CD8-positive, alpha-beta memory T cell (primary cell): ENCODE measurements at regions not wholly inside any gene's neighbourhood (a gene's known extent, or its start where the extent isn't known, plus 50 kb on each side); places are given as distances from the start of the nearest gene placed in this dataset.

ENCODE experiments used
- CTCF ChIA-PET: fragments of 350-600 bp; sonication (Branson Sonifier 250); formaldehyde crosslinking; loops from one replicate; lab custom pipeline; 2021; ENCODE audit warnings: antibody characterized with exemption; lab: Charles Lee
- POLR2A ChIA-PET: fragments of 350-600 bp; sonication (Branson Sonifier 250); formaldehyde crosslinking; loops from one replicate; lab custom pipeline; 2021; ENCODE audit warnings: antibody characterized with exemption; lab: Charles Lee
- DNase-seq, 5 donors: peaks; one replicate each; pipeline versions ENCODE4 v3.0.0 to v3.0.0-alpha.2; 2020 to 2022; ENCODE audit warnings: mixed read lengths in 1 of 5
- H3K27ac ChIP-seq: one replicate; pipeline ENCODE4 v1.7.0; 2013; ENCODE audit warnings: low read depth, mild to moderate bottlenecking, low read length, moderate library complexity
- H3K27me3 ChIP-seq: 2 replicates; pipeline ENCODE4 v1.7.0; 2013; ENCODE audit warnings: low read length, mild to moderate bottlenecking; ENCODE audit not compliant: insufficient read depth, poor library complexity, severe bottlenecking
- H3K36me3 ChIP-seq: 2 replicates; pipeline ENCODE4 v1.7.0; 2013; ENCODE audit warnings: mild to moderate bottlenecking, low read length, moderate library complexity; ENCODE audit not compliant: insufficient read depth
- H3K4me1 ChIP-seq: 2 replicates; pipeline ENCODE4 v1.7.0; 2013; ENCODE audit warnings: mild to moderate bottlenecking, low read length, moderate library complexity; ENCODE audit not compliant: insufficient read depth
- H3K4me3 ChIP-seq: 2 replicates; pipeline ENCODE4 v1.7.0; 2013; ENCODE audit warnings: mild to moderate bottlenecking, low read length
- H3K9me3 ChIP-seq: 2 replicates; pipeline ENCODE4 v1.7.0; 2013; ENCODE audit warnings: mild to moderate bottlenecking, low read length
- H3K27ac Mint-ChIP-seq, 8 donors: one replicate each; pipeline ENCODE4 v1.8.0; 2020 to 2021; ENCODE audit warnings: mixed read lengths in 8 of 8, mild to moderate bottlenecking in 6 of 8, inconsistent platforms in 3 of 8, moderate library complexity in 3 of 8
- H3K27me3 Mint-ChIP-seq, 2 donors: one replicate each; pipeline ENCODE4 v1.8.0; 2020 to 2021; ENCODE audit warnings: mixed read lengths in 2 of 2, mild to moderate bottlenecking in 1 of 2, moderate library complexity in 1 of 2
- H3K36me3 Mint-ChIP-seq, 3 donors: one replicate each; pipeline ENCODE4 v1.8.0; 2020 to 2021; ENCODE audit warnings: mixed read lengths in 3 of 3, inconsistent platforms in 1 of 3, mild to moderate bottlenecking in 1 of 3
- H3K4me1 Mint-ChIP-seq, 3 donors: one replicate each; pipeline ENCODE4 v1.8.0; 2020 to 2021; ENCODE audit warnings: mixed read lengths in 3 of 3, inconsistent platforms in 1 of 3, mild to moderate bottlenecking in 1 of 3
- H3K4me3 Mint-ChIP-seq, 7 donors: one replicate each; pipeline ENCODE4 v1.8.0; 2020 to 2021; ENCODE audit warnings: mixed read lengths in 7 of 7, mild to moderate bottlenecking in 6 of 7, moderate library complexity in 4 of 7, inconsistent platforms in 2 of 7
- H3K9me3 Mint-ChIP-seq, 5 donors: one replicate each; pipeline ENCODE4 v1.8.0; 2020 to 2022; ENCODE audit warnings: mixed read lengths in 5 of 5, mild to moderate bottlenecking in 3 of 5, moderate library complexity in 2 of 5, inconsistent platforms in 1 of 5

- Mint-ChIP-seq H3K9me3 (peaks cover 0 to 6% (median 2%) of the 10 kb centered on the region in 5 donors), H3K27ac (no peak overlapping the region), H3K27me3 (no peaks in the 10 kb centered on the region), H3K4me3 (no peak overlapping the region), H3K4me1 (no peaks in the 10 kb centered on the region), H3K36me3 (no peaks in the 10 kb centered on the region)
- no peak for DNase-seq
- Histone ChIP-seq H3K27me3 (no peaks in the 10 kb centered on the region), H3K27ac (no peak overlapping the region), H3K9me3 (no peaks in the 10 kb centered on the region), H3K36me3 (no peaks in the 10 kb centered on the region), H3K4me3 (no peak overlapping the region), H3K4me1 (no peaks in the 10 kb centered on the region)
- ChIA-PET POLR2A (no interaction called here), CTCF (no interaction called here)
Observed at GRCh38 chr5:117098094-117098493, 523.5 kb upstream of the SEMA6A start.

GRCh38 chr5:117095346-117096332 lies 521.0 kb upstream of the SEMA6A start:
- H3K9me3 ChIP-seq, result no peaks in the 10 kb centered on the region
- Mint-ChIP-seq H3K36me3 (no peaks in the 10 kb centered on the region), H3K4me3 (no peak overlapping the region), H3K27me3 (no peaks in the 10 kb centered on the region), H3K4me1 (no peaks in the 10 kb centered on the region), H3K9me3 (peaks cover 0 to 6% (median 2%) of the 10 kb centered on the region in 5 donors), H3K27ac (no peak overlapping the region)
- H3K4me1 ChIP-seq, result no peaks in the 10 kb centered on the region
- POLR2A ChIA-PET, result no interaction called here
- H3K4me3 ChIP-seq, result no peak overlapping the region
- CTCF ChIA-PET, result no interaction called here
- no peak overlapping the region for H3K27ac ChIP-seq
- DNase-seq, result no peak
- H3K36me3 ChIP-seq, result no peaks in the 10 kb centered on the region
- no peaks in the 10 kb centered on the region for H3K27me3 ChIP-seq

DNA sequence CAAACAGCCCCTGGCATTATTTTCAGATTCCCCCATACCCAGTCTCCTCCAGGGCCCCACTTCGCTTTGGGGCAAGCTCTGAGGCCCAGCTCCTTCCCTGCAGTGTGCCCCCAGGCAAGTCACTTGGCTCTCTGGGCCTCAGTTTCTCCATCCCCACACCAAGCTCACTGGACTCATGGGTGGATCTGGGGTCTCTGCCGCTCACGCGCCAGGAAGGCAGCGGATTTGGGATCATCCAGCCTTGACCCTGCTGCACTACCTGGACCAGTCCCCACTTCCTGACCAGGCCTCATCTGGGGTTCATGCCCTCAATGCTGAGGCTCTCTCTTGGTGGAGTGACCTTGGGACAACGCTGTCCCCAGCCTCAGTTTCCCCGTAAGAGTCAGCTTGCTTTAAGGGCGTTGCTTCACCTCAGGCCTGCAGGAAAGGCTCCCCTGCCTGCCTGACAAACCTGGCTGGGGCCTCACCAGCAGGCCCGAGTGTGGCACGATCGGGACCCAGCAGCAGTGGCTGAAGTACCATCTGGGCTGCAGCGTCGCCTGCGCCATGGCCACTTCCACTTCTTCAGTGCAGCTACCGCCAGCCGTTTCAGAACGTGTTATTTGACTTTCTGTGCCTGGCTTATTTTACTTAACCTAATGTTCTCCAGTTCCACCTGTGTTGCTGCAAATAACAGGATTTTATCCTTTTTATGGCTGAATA lies 519.6 kb upstream of the SEMA6A start:
- H3K27ac Mint-ChIP-seq, result no peak overlapping the region
- no peaks in the 10 kb centered on the region for H3K4me1 Mint-ChIP-seq
- peaks cover 0 to 6% (median 2%) of the 10 kb centered on the region in 5 donors for H3K9me3 Mint-ChIP-seq
- no peaks in the 10 kb centered on the region for H3K36me3 Mint-ChIP-seq
- ChIA-PET CTCF (no interaction called here), POLR2A (no interaction called here)
- H3K36me3 ChIP-seq, result no peaks in the 10 kb centered on the region
- H3K27me3 Mint-ChIP-seq, result no peaks in the 10 kb centered on the region
- DNase-seq, result no peak
- H3K9me3 ChIP-seq, result no peaks in the 10 kb centered on the region
- no peaks in the 10 kb centered on the region for H3K4me1 ChIP-seq
- H3K4me3 Mint-ChIP-seq, result no peak overlapping the region
- no peak overlapping the region for H3K27ac ChIP-seq
- H3K27me3 ChIP-seq, result no peaks in the 10 kb centered on the region
- no peak overlapping the region for H3K4me3 ChIP-seq

GRCh38 chr5:117093653-117094052 lies 519.0 kb upstream of the SEMA6A start:
- CTCF ChIA-PET, result no interaction called here
- Mint-ChIP-seq H3K4me3 (no peak overlapping the region), H3K27ac (peak overlapping the region in 1 of 8 donors; percentile 41), H3K36me3 (no peaks in the 10 kb centered on the region), H3K4me1 (no peaks in the 10 kb centered on the region), H3K27me3 (no peaks in the 10 kb centered on the region), H3K9me3 (peaks cover 0 to 6% (median 2%) of the 10 kb centered on the region in 5 donors)
- H3K4me3 ChIP-seq, result no peak overlapping the region
- H3K27me3 ChIP-seq, result no peaks in the 10 kb centered on the region
- POLR2A ChIA-PET, result no interaction called here
- no peak for DNase-seq
- no peaks in the 10 kb centered on the region for H3K9me3 ChIP-seq
- no peaks in the 10 kb centered on the region for H3K4me1 ChIP-seq
- H3K27ac ChIP-seq, result no peak overlapping the region
- no peaks in the 10 kb centered on the region for H3K36me3 ChIP-seq

DNA sequence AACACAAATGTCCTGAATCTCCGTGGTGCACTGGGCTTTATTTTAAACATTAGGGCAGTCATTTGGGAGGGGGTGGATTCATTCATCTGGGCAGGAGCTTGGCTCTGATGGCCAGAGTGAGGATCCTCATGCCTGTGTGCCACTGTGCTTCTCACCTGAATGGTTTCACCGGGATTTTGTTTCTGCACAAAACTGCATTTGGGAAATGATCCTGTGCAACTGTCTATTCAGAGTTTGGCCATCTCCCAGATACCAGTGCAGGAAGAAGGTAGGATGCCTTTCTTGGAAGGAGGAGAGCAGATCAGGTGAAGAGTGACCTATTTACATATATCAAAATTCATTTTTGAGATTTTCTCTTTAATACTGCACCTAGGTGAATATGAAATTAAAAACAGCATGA lies 514.4 kb upstream of the SEMA6A start:
- no peaks in the 10 kb centered on the region for H3K36me3 Mint-ChIP-seq
- Histone ChIP-seq H3K4me1 (no peaks in the 10 kb centered on the region), H3K27me3 (no peaks in the 10 kb centered on the region), H3K9me3 (no peaks in the 10 kb centered on the region), H3K36me3 (no peaks in the 10 kb centered on the region), H3K27ac (no peak overlapping the region), H3K4me3 (no peak overlapping the region)
- POLR2A ChIA-PET, result no interaction called here
- no peaks in the 10 kb centered on the region for H3K27me3 Mint-ChIP-seq
- H3K4me3 Mint-ChIP-seq, result no peak overlapping the region
- peaks cover 0 to 2% (median 0%) of the 10 kb centered on the region in 5 donors for H3K9me3 Mint-ChIP-seq
- no peaks in the 10 kb centered on the region for H3K4me1 Mint-ChIP-seq
- DNase-seq, result no peak
- CTCF ChIA-PET, result no interaction called here
- H3K27ac Mint-ChIP-seq, result no peak overlapping the region

DNA sequence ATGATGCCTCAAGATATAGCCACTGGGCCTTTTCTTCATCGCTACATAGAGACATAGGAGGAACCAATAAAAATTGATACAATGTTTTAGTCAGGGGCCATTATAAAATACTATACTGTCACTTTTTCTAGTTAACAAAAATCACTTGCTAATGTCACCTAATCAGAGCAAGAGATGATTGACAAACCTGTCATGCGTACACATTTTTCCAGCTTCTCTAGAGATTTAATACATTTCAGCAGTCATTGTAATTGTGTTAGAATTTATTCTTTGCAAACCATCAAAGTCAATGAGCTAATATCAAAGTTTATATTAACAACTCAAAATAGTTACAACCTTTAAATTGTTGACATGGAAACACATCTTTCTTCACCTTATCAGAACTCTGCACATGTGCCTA lies 513.6 kb upstream of the SEMA6A start:
- Histone ChIP-seq H3K9me3 (no peaks in the 10 kb centered on the region), H3K27ac (no peak overlapping the region), H3K4me3 (no peak overlapping the region), H3K4me1 (no peaks in the 10 kb centered on the region), H3K27me3 (no peaks in the 10 kb centered on the region), H3K36me3 (no peaks in the 10 kb centered on the region)
- no peaks in the 10 kb centered on the region for H3K4me1 Mint-ChIP-seq
- no peak for DNase-seq
- ChIA-PET CTCF (no interaction called here), POLR2A (no interaction called here)
- no peak overlapping the region for H3K27ac Mint-ChIP-seq
- H3K36me3 Mint-ChIP-seq, result no peaks in the 10 kb centered on the region
- no peak overlapping the region for H3K4me3 Mint-ChIP-seq
- H3K9me3 Mint-ChIP-seq, result peaks cover 0 to under 1% (median 0%) of the 10 kb centered on the region in 5 donors
- H3K27me3 Mint-ChIP-seq, result no peaks in the 10 kb centered on the region

DNA sequence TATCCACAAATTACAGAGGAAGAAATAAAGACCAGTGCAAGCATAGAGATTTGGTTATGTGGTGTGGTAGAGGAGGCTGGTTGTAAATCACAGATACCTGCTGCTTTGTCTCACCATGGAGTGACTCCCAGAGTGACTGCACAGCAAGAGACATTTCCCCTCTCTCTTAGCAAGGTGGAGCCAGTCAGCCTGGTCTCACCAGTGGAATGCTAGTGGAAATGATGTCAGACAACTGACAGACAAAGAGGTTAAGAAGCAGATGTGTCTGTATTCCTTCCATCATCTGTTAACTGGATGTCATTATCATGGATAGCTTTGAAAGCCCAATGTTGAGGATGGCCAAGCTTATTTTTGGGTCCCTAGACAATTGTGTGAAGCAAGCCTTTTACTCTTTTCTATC lies 509.4 kb upstream of the SEMA6A start:
- Histone ChIP-seq H3K9me3 (no peaks in the 10 kb centered on the region), H3K4me1 (no peaks in the 10 kb centered on the region), H3K4me3 (no peak overlapping the region), H3K27ac (no peak overlapping the region), H3K27me3 (no peaks in the 10 kb centered on the region), H3K36me3 (no peaks in the 10 kb centered on the region)
- Mint-ChIP-seq H3K27me3 (no peaks in the 10 kb centered on the region), H3K36me3 (no peaks in the 10 kb centered on the region), H3K4me3 (no peak overlapping the region), H3K9me3 (peaks cover 0 to 5% (median 0%) of the 10 kb centered on the region in 5 donors), H3K27ac (no peak overlapping the region), H3K4me1 (no peaks in the 10 kb centered on the region)
- CTCF ChIA-PET, result no interaction called here
- no peak for DNase-seq
- POLR2A ChIA-PET, result no interaction called here

DNA sequence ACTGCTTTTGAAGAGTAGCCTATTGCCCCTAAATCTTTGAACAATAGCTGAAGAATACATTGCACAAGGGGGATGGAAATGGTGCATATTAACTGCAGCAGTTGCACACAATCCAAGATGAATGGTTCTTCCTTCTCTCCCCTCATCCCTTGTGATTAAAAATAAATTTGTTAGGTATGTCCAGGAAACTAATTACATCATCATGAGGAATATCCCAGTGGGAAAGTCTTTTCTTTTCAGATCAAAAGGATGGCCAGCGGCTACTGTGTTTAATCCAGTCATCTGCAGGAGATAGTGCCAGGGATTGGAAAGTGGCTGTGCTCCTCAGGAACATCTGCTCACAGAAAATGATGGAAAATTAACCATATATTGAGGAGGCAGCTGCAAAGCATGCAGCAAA lies 508.4 kb upstream of the SEMA6A start:
- no peaks in the 10 kb centered on the region for H3K36me3 Mint-ChIP-seq
- Histone ChIP-seq H3K27ac (no peak overlapping the region), H3K4me1 (no peaks in the 10 kb centered on the region), H3K4me3 (no peak overlapping the region), H3K36me3 (no peaks in the 10 kb centered on the region), H3K9me3 (no peaks in the 10 kb centered on the region), H3K27me3 (no peaks in the 10 kb centered on the region)
- no peak overlapping the region for H3K4me3 Mint-ChIP-seq
- CTCF ChIA-PET, result no interaction called here
- H3K27ac Mint-ChIP-seq, result no peak overlapping the region
- H3K27me3 Mint-ChIP-seq, result no peaks in the 10 kb centered on the region
- DNase-seq, result no peak
- peaks cover 0 to 5% (median 0%) of the 10 kb centered on the region in 5 donors for H3K9me3 Mint-ChIP-seq
- POLR2A ChIA-PET, result no interaction called here
- no peaks in the 10 kb centered on the region for H3K4me1 Mint-ChIP-seq
